ENCODE measurements at regions not wholly inside any gene's neighbourhood (a gene's known extent, or its start where the extent isn't known, plus 50 kb on each side); places are given as distances from the start of the nearest gene placed in this dataset.
"Not testable (repeated sequence)": the region's sequence is repeated elsewhere in the genome, so short reads cannot be mapped to it uniquely, and the experiment has no call there.

DNA sequence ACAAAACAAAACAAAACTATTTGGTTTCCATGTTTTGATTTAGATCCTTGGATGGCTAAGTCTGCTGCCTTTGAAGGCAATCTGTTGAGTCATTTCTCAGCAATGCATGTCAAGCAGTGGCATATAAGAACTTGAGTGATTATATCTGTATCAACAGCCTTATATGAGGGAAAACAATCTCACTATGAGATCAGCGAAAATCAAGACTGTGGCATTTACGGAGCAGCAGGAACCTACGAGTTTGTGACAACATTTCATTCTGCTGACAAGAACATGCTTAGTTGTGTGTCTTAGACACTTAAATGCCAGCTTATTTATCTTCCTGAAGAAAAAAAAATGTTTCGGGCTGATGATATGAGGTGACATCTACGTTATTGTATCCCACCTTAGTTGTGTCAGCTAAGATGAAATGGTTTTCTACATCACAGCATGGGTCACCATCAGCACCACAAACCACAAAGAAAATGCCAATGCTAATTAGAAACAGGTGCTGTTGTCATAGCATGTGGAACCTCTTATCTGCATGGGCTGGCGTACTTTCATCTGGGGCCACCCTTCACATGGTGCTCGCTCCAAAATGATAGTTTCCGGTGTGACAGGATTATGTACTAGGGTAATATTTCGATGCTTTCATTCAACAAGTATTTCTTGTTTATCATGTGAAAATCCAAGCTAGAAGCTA, 1085.5 kb downstream of the SORCS1 start:
- DNase-seq (ENCODE audit: low spot score) = no peak

DNA sequence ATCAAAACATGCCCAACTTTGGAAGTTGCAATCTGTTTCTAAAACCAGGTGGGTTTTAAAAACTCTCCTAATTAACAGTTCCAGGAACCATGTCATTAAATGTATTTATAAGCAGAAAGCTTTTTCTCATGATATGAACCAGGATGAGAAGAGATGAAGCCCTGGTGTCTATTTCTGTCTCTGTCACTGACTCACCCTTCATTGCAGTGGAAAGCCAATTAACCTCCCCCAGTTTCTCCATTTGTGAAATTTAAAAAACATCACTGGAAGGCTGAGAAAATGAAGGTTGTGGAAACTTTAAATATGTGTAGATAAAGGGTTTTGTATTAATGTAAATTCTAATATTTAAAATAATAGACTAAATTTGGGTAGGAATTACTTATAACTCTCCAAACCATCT, 1088.0 kb downstream of the SORCS1 start:
- DNase-seq (ENCODE audit: low spot score) = no peak

DNA sequence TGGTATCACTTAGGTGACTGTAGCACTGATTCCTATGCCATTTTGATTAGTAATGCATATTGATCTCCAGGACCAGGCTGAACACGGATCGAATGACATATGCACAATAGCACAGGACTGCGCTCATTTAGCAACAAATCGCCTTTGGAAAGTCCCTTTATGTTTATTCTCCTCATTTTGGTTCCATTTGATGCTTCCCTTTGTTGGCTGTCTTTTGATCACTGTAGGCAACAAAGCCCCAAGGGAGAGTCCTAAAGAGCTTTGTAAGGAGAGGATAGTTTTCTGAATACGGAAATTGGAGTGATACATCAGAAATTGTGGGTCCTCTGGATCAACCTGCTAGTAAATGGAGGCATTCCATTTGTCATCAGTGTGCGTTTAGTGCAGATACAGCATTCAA, 1111.4 kb downstream of the SORCS1 start:
- no peak for DNase-seq (ENCODE audit: low spot score)

GRCh38 chr10:106044503-106044902, 1120.0 kb downstream of the SORCS1 start:
- DNase-seq (ENCODE audit: low spot score) = no peak

GRCh38 chr10:106043863-106044262, 1120.6 kb downstream of the SORCS1 start:
- DNase-seq (ENCODE audit: low spot score) = no peak

GRCh38 chr10:106038246-106038645, 1126.3 kb downstream of the SORCS1 start:
- no peak for DNase-seq (ENCODE audit: low spot score)

- DNase-seq (ENCODE audit: low spot score) = no peak
Measured at GRCh38 chr10:106033065-106033464, 1131.4 kb downstream of the SORCS1 start.

DNA sequence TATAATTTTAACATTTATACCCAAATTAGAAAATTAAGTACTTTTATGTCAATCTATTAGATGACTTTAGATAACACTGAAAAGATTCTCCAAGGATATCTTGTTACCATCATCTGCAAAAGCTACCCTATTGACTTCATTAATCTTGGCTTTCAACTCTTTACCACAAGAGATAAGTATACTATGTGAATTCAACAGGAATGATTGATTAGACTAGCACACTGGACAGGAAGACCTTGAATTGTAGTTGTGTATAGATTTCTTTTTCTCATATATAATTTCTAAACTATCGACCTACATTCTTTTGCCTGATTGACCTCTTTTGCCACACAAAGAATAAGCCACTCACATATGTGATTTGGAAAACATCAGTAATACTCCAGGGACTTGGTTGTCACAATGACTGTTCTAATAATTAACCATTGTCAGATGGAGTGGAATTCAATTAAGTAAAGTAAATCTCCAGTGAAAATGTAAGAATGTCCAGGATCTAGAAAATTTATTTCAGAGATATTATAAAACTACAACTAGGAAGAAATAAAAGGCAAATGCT, 1132.0 kb downstream of the SORCS1 start:
- no peak for DNase-seq (ENCODE audit: low spot score)

DNA sequence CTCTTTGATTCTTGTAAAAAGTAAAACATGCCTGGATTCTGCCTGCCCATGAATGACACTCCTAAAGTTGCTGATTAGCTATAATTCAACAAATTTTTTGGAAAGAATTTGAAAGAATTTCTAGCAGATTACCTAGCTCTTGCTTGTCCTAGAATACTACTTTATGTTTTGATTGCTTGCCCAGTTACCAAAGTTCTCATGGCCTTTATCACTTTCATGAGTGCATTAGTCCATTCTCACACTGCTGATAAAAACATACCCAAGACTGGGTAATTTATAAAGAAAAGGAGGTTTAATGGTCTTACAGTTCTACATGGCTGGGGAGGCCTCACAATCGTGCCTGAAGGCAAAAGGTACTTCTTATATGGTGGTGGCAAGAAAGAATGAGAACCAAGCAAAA, 1137.3 kb downstream of the SORCS1 start:
- DNase-seq (ENCODE audit: low spot score) = no peak

DNA sequence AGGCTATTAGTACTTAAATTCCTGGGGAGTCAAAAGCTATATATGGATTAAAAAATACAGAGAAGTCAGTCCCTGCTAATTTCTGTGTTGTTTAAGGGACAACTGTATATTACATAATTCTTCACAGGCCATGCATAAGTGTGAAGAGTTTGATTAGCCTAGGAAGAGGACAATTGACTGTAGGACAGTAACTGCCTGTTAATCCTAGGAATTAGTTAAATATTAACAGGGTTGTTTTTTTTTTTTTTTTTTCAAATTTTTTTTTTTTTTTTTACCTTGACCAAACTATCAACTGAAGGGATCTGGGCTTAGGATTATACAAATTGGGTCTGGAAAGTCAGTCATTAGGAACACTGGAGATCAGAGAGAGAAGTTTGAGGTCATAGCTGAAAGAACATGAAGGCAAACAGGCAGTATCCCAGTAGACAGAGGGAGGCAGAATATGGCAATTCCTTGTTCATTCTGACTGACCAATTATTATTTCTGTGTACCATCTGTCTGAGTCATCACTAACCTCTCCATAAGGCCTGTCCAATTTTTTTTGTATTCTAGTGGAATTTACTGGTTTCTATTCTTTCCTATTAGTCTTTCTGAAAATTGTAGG, 1139.2 kb downstream of the SORCS1 start:
- no peak for DNase-seq (ENCODE audit: low spot score)

DNA sequence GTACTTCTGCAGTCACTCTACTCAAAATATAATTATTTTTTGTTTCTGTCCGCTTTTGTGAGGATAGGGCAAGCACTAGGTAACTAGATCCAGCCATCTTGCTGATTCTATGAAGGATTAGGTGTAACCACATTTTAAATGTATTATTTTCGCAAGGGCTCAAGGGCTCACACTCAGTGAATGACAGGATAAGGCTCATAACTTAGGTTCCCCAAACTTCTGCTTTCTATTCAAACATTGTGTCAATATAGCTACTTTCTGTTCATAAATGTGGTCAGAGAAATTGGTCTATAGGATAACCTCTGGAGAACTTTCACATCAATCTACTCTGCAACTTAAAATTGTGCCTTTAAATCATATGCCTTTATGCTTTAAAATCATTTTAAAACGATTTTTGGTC, 1141.2 kb downstream of the SORCS1 start:
- no peak for DNase-seq (ENCODE audit: low spot score)

- DNase-seq (ENCODE audit: low spot score) = not testable (repeated sequence)
Measured at GRCh38 chr10:106019559-106019958, 1144.9 kb downstream of the SORCS1 start.

DNA sequence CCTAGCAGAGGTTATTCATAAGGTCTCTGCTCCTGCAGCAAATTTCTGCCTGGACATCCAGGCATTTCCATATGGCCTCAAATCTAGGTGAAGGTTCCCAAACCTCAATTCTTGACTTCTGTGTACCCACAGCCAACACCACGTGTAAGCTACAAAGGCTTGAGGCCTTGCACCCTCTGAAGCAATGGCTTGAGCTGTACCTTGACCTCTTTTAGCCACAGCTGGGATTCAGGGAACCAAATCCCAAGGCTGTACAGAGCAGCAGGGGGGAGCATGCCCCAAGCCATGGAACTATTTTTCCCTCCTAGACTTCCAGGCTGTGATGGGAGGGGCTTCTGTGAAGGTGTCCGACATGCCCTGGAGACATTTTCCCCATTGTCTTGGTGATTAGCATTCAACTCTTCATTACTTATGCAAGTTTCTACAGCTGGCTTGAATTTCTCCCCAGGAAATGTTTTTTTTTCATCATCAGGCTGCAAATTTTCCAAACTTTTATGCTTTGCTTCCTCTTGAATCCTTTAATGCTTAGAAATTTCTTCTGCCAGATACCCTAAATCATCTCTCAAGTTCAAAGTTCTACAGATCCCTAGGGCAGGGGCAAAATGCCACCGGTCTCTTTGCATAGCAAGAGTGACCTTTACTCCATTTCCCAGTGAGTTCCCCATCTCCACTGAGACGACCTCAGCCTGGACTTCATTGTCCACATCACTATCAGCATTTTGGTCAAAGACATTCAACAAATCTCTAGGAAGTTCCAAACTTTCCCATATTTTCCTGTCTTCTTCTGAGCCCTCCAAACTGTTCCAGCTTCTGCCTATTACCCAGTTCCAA, 1148.9 kb downstream of the SORCS1 start:
- DNase-seq (ENCODE audit: low spot score) = not testable (repeated sequence)

DNA sequence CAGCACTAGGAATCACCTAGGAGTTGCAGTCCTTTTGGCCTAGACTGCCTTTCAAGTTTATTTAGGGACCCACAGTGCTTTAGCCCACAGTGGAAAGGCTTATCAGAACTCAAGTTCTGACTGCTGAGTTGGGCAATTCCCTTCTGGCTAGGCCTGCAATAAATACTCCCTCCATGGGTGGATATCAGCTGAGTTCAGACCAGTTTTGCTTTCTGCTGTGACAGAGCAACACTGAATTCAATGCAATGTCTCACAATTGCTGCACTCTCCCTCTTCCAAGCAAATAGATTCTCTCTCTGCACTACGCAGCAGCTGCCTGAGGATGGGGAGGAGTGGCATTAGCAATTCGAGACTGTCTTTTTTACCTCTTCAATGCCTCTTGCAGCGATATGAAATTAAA, 1153.3 kb downstream of the SORCS1 start:
- no peak for DNase-seq (ENCODE audit: low spot score)

GRCh38 chr10:106000721-106001120, 1163.8 kb downstream of the SORCS1 start:
- DNase-seq (ENCODE audit: low spot score) = no peak

GRCh38 chr10:105993609-105994008, 1170.9 kb downstream of the SORCS1 start:
- no peak for DNase-seq (ENCODE audit: low spot score)

GRCh38 chr10:105992928-105993327, 1171.6 kb downstream of the SORCS1 start:
- DNase-seq (ENCODE audit: low spot score) = no peak

GRCh38 chr10:105990529-105990928, 1174.0 kb downstream of the SORCS1 start:
- DNase-seq (ENCODE audit: low spot score) = no peak

DNA sequence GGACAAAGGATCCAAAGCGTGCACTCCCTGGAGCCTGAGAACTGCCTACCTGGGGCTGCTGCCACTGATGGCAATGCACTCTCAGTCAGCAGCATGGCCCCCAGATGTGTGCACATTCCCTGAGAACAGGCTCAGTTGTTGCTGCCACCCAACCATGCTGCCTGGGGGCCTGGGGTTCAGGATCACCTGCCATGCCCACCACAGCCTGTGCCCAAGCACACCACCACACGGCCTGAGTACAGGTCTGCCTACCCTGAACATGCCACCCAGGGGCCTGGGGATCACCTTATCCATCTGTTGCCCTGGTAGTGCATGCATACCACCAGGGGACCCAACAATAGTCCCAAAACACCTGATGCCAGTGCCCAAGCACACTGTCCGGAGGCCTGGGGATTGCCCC, 1174.5 kb downstream of the SORCS1 start:
- DNase-seq (ENCODE audit: low spot score) = no peak

- DNase-seq (ENCODE audit: low spot score) = no peak
Measured at GRCh38 chr10:105988848-105989247, 1175.7 kb downstream of the SORCS1 start.

GRCh38 chr10:105986912-105987635, 1177.4 kb downstream of the SORCS1 start:
- no peak for DNase-seq (ENCODE audit: low spot score)

- DNase-seq (ENCODE audit: low spot score) = no peak
Measured at GRCh38 chr10:105986486-105986885, 1178.0 kb downstream of the SORCS1 start.

Measured in ureter (tissue), 1 donor.